Endothelial cell of umbilical vein (primary cell): ENCODE measurements at regions not wholly inside any gene's neighbourhood (a gene's known extent, or its start where the extent isn't known, plus 50 kb on each side); places are given as distances from the start of the nearest gene placed in this dataset.

Experiments used
- BruUV-seq: library from RNA; stranded (reverse); fragments of 400-500 nt; replicated peaks from 2 replicates; lab custom pipeline; 2021; lab: Mats Ljungman, UMichigan
- CTCF ChIA-PET: fragments of 300-600, 350-600 bp; sonication (Branson Sonifier 250); formaldehyde crosslinking; loops from one replicate; lab custom pipeline; 2021; ENCODE audit warnings: antibody characterized with exemption, inconsistent platforms; lab: Charles Lee
- POLR2A ChIA-PET: fragments of 300-600, 350-600 bp; sonication (Branson Sonifier 250); formaldehyde crosslinking; loops from one replicate; lab custom pipeline; 2021; ENCODE audit warnings: antibody characterized with exemption, inconsistent platforms; lab: Charles Lee
- DNase-seq: peaks from one replicate; pipeline ENCODE4 v3.0.0-alpha.2; 2011; ENCODE audit warnings: low read depth, low spot score
- FAIRE-seq: peaks from 2 replicates; lab custom pipeline; 2011; peaks lifted over from hg19 to GRCh38; lab: Jason Lieb, UNC
- H2AFZ ChIP-seq: 2 replicates; pipeline ENCODE4 v1.6.0; 2012; ENCODE audit warnings: low read depth, low read length, control low read depth, inconsistent platforms
- H3K27ac ChIP-seq: 2 replicates; pipeline ENCODE4 v1.5.1; 2011; ENCODE audit warnings: low read depth, mild to moderate bottlenecking, control low read depth, low read length, moderate library complexity; ENCODE audit not compliant: insufficient read depth
- H3K27me3 ChIP-seq, 2 experiments: 2 replicates each; pipeline versions ENCODE4 v1.6.0 to v1.6.1; 2011; ENCODE audit warnings: low read length in 2 of 2, mixed read lengths in 1 of 2; ENCODE audit not compliant: control insufficient read depth in 2 of 2, insufficient read depth in 2 of 2
- H3K36me3 ChIP-seq, 2 experiments: 2 replicates in 1 of 2; 3 replicates in 1 of 2; pipeline ENCODE4 v1.5.1; 2011; ENCODE audit warnings: low read length in 2 of 2, mild to moderate bottlenecking in 1 of 2, moderate library complexity in 1 of 2; ENCODE audit not compliant: control insufficient read depth in 2 of 2, insufficient read depth in 2 of 2; ENCODE audit errors: extremely low read depth in 1 of 2
- H3K4me1 ChIP-seq: 3 replicates; pipeline ENCODE4 v1.5.1; 2011; ENCODE audit warnings: mild to moderate bottlenecking, low read length; ENCODE audit not compliant: control insufficient read depth, insufficient read depth; ENCODE audit errors: extremely low read depth
- H3K4me2 ChIP-seq: 2 replicates; pipeline ENCODE4 v1.6.1; 2011; ENCODE audit warnings: low read length, control low read depth, mixed read lengths; ENCODE audit not compliant: insufficient read depth
- H3K4me3 ChIP-seq, 3 experiments: fragments of 200-600 bp in 1 of 3; sonication (generic), shearing (Covaris generic) in 1 of 3; replicated peaks in 1 of 3; 2 replicates each; pipeline ENCODE4 v1.5.1; 2011 to 2016; ENCODE audit warnings: control low read depth in 3 of 3, low read length in 3 of 3, mild to moderate bottlenecking in 2 of 3, inconsistent platforms in 1 of 3, low read depth in 1 of 3, moderate library complexity in 1 of 3; ENCODE audit not compliant: insufficient read depth in 1 of 3
- H3K79me2 ChIP-seq: 2 replicates; pipeline ENCODE4 v1.6.0; 2012; ENCODE audit warnings: low read length, inconsistent platforms; ENCODE audit not compliant: control insufficient read depth, insufficient read depth
- H3K9ac ChIP-seq: replicated peaks from 2 replicates; pipeline ENCODE3; 2011; ENCODE audit warnings: low read length, control low read depth; ENCODE audit not compliant: insufficient read depth; ENCODE audit errors: extremely low read depth
- H3K9me1 ChIP-seq: replicated peaks from 3 replicates; pipeline ENCODE4 v1.6.0; 2011; ENCODE audit warnings: mild to moderate bottlenecking, low read length; ENCODE audit not compliant: control insufficient read depth, insufficient read depth; ENCODE audit errors: extremely low read depth
- H3K9me3 ChIP-seq: replicated peaks from 2 replicates; pipeline ENCODE4 v1.5.1; 2012; ENCODE audit warnings: low read length, inconsistent platforms; ENCODE audit not compliant: control insufficient read depth, insufficient read depth
- H4K20me1 ChIP-seq: replicated peaks from 2 replicates; pipeline ENCODE3; 2011; ENCODE audit warnings: mild to moderate bottlenecking, low read length; ENCODE audit not compliant: control insufficient read depth, insufficient read depth; ENCODE audit errors: extremely low read depth
- CTCF ChIP-seq, 2 donors: IDR thresholded peaks; 1 replicate in 1 of 2; 2 replicates in 1 of 2; pipeline ENCODE4 v1.5.1; 2011; ENCODE audit warnings: low read length in 2 of 2, mild to moderate bottlenecking in 2 of 2, moderate library complexity in 2 of 2, control low read depth in 1 of 2, inconsistent platforms in 1 of 2, low read depth in 1 of 2; ENCODE audit not compliant: insufficient read depth in 1 of 2; ENCODE audit errors: extremely low read depth in 1 of 2
- EZH2 ChIP-seq: IDR thresholded peaks from 2 replicates; pipeline ENCODE4 v1.6.1; 2012; ENCODE audit warnings: borderline replicate concordance, low read depth, mild to moderate bottlenecking, moderate library complexity, low read length, inconsistent platforms; ENCODE audit not compliant: severe bottlenecking
- FOS ChIP-seq: IDR thresholded peaks from 2 replicates; pipeline ENCODE4 v1.6.1; 2011; ENCODE audit warnings: mild to moderate bottlenecking, low read length, moderate library complexity, borderline replicate concordance; ENCODE audit not compliant: insufficient read depth
- GATA2 ChIP-seq: IDR thresholded peaks from 2 replicates; pipeline ENCODE4 v1.7.0; 2011; ENCODE audit warnings: low read depth, mild to moderate bottlenecking, moderate library complexity, mixed read lengths, low read length; ENCODE audit not compliant: insufficient read length, insufficient read depth
- JUN ChIP-seq: IDR thresholded peaks from 2 replicates; pipeline ENCODE4 v1.6.1; 2011; ENCODE audit warnings: borderline replicate concordance, low read depth; ENCODE audit not compliant: insufficient read length, insufficient read depth
- MAX ChIP-seq: IDR thresholded peaks from 2 replicates; pipeline ENCODE4 v1.6.1; 2011; ENCODE audit not compliant: insufficient read depth, insufficient read length
- MYC ChIP-seq: IDR thresholded peaks from one replicate; pipeline ENCODE4 v1.6.1; 2011; ENCODE audit warnings: mild to moderate bottlenecking, low read depth, low read length
- POLR2A ChIP-seq: IDR thresholded peaks from 2 replicates; pipeline ENCODE4 v1.6.1; 2012; ENCODE audit warnings: low read depth, mild to moderate bottlenecking, control low read depth, low read length
- POLR2AphosphoS5 ChIP-seq: IDR thresholded peaks from 2 replicates; pipeline ENCODE4 v1.6.1; 2012; ENCODE audit warnings: low read depth, mild to moderate bottlenecking, control low read depth, low read length, moderate library complexity; ENCODE audit not compliant: insufficient read depth
- dilution Hi-C: fragments of 300-500 bp; cut with MboI; formaldehyde crosslinking; loops from one replicate; pipeline ENCODE4 v1.15.0; 2019; ENCODE audit warnings: low sequenced_read_pairs; ENCODE audit not compliant: extremely low pct_ligation_motif_present
- intact Hi-C: fragments of 100-400 bp; cut with micrococcal nuclease; formaldehyde crosslinking; loops from one replicate; pipeline ENCODE4 v1.10.0; 2022

GRCh38 chrX:36844857-36845256 lies 163.3 kb upstream of the FAM47C start:
- ChIA-PET CTCF (no interaction called here), POLR2A (no interaction called here)
- Histone ChIP-seq H3K9me1 (no peaks in the 10 kb centered on the region), H3K4me3 (no peak overlapping the region), H3K27me3 (no peaks in the 10 kb centered on the region), H4K20me1 (no peaks in the 10 kb centered on the region), H3K9me3 (no peaks in the 10 kb centered on the region), H3K9ac (no peak overlapping the region), H3K4me2 (no peak overlapping the region), H3K36me3 (no peaks in the 10 kb centered on the region), H2AFZ (no peak overlapping the region), H3K27ac (no peak overlapping the region), H3K79me2 (no peaks in the 10 kb centered on the region), H3K4me1 (no peaks in the 10 kb centered on the region)
- dilution Hi-C loops = no loop called here
- intact Hi-C loops = no loop called here
- BruUV-seq = no TSS peak
- no peak for FAIRE-seq
- TF ChIP-seq POLR2A (no peak), JUN (no peak), EZH2 (no peak), MYC (no peak), CTCF (IDR thresholded peaks at IDR 0.05; ENCODE audit: extremely low read depth in 1 of 2, insufficient read depth in 1 of 2, low read depth in 1 of 2, low read length in 2 of 2) (no peak)
- DNase-seq = no peak

GRCh38 chrX:36847496-36847895 lies 160.7 kb upstream of the FAM47C start:
- ChIA-PET CTCF (interaction anchor here (0.7 kb wide), 1 partner anchor 20 kb away, joined by 3 read pairs; no protein-coding TSS in a partner anchor), POLR2A (no interaction called here)
- Histone ChIP-seq H3K27me3 (no peaks in the 10 kb centered on the region), H3K79me2 (no peaks in the 10 kb centered on the region), H3K36me3 (no peaks in the 10 kb centered on the region), H3K27ac (no peak overlapping the region), H3K4me3 (no peak overlapping the region), H2AFZ (no peak overlapping the region), H3K4me1 (no peaks in the 10 kb centered on the region), H4K20me1 (no peaks in the 10 kb centered on the region), H3K9me3 (no peaks in the 10 kb centered on the region), H3K4me2 (no peak overlapping the region), H3K9ac (no peak overlapping the region), H3K9me1 (no peaks in the 10 kb centered on the region)
- dilution Hi-C loops = no loop called here
- BruUV-seq = no TSS peak
- intact Hi-C loops = no loop called here
- FAIRE-seq (no peak), DNase-seq (no peak)
- TF ChIP-seq FOS (no peak), CTCF (IDR thresholded peaks at IDR 0.05; ENCODE audit: extremely low read depth in 1 of 2, insufficient read depth in 1 of 2, low read depth in 1 of 2, low read length in 2 of 2) (no peak), POLR2A (no peak), MAX (no peak), JUN (no peak), GATA2 (no peak), POLR2AphosphoS5 (no peak), MYC (no peak), EZH2 (no peak)
